Upper lobe of right lung (tissue), 1 donor: ENCODE measurements at regions not wholly inside any gene's neighbourhood (a gene's known extent, or its start where the extent isn't known, plus 50 kb on each side); places are given as distances from the start of the nearest gene placed in this dataset.
A peak's percentile ranks its signal among the peaks of the same experiment; 100 is the strongest.

Experiments
- ATAC-seq: fragments of 200-7000 bp; cut with Tn5 transposase; one replicate; pipeline ENCODE4 v1.9.1; 2020; ENCODE audit warnings: mild to moderate bottlenecking, moderate library complexity
- DNase-seq: peaks from one replicate; pipeline ENCODE4 v3.0.0-alpha.2; 2020
- H3K27ac ChIP-seq: fragments of 200-600 bp; one replicate; pipeline ENCODE4 v1.8.0; 2022
- H3K27me3 ChIP-seq: fragments of 200-600 bp; one replicate; pipeline ENCODE4 v1.8.0; 2022; ENCODE audit warnings: mild to moderate bottlenecking
- H3K36me3 ChIP-seq: fragments of 200-600 bp; one replicate; pipeline ENCODE4 v1.8.0; 2022
- H3K4me1 ChIP-seq: fragments of 200-600 bp; one replicate; pipeline ENCODE4 v1.8.0; 2022
- H3K4me3 ChIP-seq: fragments of 200-600 bp; one replicate; pipeline ENCODE4 v1.8.0; 2022; ENCODE audit warnings: mild to moderate bottlenecking
- H3K9me3 ChIP-seq: fragments of 200-600 bp; one replicate; pipeline ENCODE4 v1.8.0; 2022
- intact Hi-C: fragments of 100-400 bp; cut with DNase I; formaldehyde crosslinking; loops from one replicate; pipeline ENCODE4 v1.11.0; 2022
- TF ChIP-seq, protein P1 (sequence below): fragments of 200-600 bp; IDR thresholded peaks from one replicate; pipeline ENCODE4 v1.8.0; 2022; ENCODE audit warnings: antibody characterized with exemption
- donor health status: DM: no; HTN: yes; CAD: no; lungs with severe emphysema.

- DNase-seq (no peak), ATAC-seq (no peak)
- intact Hi-C loops = no loop called here
- no peaks in the 10 kb centered on the region for H3K27me3 ChIP-seq
- TF ChIP-seq, protein P1, sequence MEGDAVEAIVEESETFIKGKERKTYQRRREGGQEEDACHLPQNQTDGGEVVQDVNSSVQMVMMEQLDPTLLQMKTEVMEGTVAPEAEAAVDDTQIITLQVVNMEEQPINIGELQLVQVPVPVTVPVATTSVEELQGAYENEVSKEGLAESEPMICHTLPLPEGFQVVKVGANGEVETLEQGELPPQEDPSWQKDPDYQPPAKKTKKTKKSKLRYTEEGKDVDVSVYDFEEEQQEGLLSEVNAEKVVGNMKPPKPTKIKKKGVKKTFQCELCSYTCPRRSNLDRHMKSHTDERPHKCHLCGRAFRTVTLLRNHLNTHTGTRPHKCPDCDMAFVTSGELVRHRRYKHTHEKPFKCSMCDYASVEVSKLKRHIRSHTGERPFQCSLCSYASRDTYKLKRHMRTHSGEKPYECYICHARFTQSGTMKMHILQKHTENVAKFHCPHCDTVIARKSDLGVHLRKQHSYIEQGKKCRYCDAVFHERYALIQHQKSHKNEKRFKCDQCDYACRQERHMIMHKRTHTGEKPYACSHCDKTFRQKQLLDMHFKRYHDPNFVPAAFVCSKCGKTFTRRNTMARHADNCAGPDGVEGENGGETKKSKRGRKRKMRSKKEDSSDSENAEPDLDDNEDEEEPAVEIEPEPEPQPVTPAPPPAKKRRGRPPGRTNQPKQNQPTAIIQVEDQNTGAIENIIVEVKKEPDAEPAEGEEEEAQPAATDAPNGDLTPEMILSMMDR = no peak
- no peak overlapping the region for H3K27ac ChIP-seq
- no peak overlapping the region for H3K4me3 ChIP-seq
- no peaks in the 10 kb centered on the region for H3K4me1 ChIP-seq
- no peaks in the 10 kb centered on the region for H3K9me3 ChIP-seq
- no peaks in the 10 kb centered on the region for H3K36me3 ChIP-seq
Observed at GRCh38 chr2:120503793-120504571, 158.0 kb downstream of the INHBB start.

GRCh38 chr2:120504936-120505705 is 159.2 kb downstream of the INHBB start:
- H3K4me3 ChIP-seq = no peak overlapping the region
- intact Hi-C loops = no loop called here
- ATAC-seq (no peak), DNase-seq (no peak)
- no peak overlapping the region for H3K27ac ChIP-seq
- no peaks in the 10 kb centered on the region for H3K27me3 ChIP-seq
- TF ChIP-seq, protein P1 = no peak
- H3K4me1 ChIP-seq = no peaks in the 10 kb centered on the region
- no peaks in the 10 kb centered on the region for H3K36me3 ChIP-seq
- no peaks in the 10 kb centered on the region for H3K9me3 ChIP-seq

DNA sequence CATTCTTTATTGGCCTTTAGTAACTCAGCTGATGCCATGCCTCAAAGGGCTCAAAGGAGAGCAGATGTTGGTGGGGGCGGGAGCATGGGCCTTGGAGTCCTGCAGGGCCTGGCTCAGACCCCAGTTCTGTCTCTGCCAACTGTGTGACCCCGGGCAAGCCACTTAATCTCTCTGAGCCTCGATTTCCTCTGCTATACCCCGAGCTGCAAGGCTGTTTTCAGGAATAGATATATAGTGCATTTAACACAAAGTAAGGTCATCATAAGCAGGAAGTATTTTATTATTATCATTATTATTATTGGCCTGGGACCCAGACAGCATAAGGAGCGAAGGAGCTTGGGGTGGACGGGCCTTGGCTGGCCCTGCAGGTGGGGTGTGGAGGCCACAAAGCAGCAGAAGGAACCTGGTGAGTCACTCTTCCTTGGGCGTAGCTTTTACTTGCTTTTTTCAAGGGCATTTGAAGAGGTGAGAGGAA is 162.7 kb downstream of the INHBB start:
- DNase-seq (no peak), ATAC-seq (peak; percentile 3)
- Histone ChIP-seq H3K9me3 (no peaks in the 10 kb centered on the region), H3K27me3 (no peaks in the 10 kb centered on the region), H3K4me1 (no peaks in the 10 kb centered on the region), H3K27ac (no peak overlapping the region), H3K4me3 (no peak overlapping the region), H3K36me3 (no peaks in the 10 kb centered on the region)
- intact Hi-C loops = no loop called here
- TF ChIP-seq, protein P1 = no peak

- H3K36me3 ChIP-seq = no peaks in the 10 kb centered on the region
- TF ChIP-seq, protein P1 = no peak
- DNase-seq (no peak), ATAC-seq (peak; percentile 32)
- H3K27ac ChIP-seq = no peak overlapping the region
- intact Hi-C loops = no loop called here
- no peaks in the 10 kb centered on the region for H3K4me1 ChIP-seq
- H3K9me3 ChIP-seq = no peaks in the 10 kb centered on the region
- no peaks in the 10 kb centered on the region for H3K27me3 ChIP-seq
- H3K4me3 ChIP-seq = no peak overlapping the region
Observed at GRCh38 chr2:120509213-120509815, 163.4 kb downstream of the INHBB start.

- DNase-seq (no peak), ATAC-seq (no peak)
- H3K9me3 ChIP-seq = no peaks in the 10 kb centered on the region
- H3K36me3 ChIP-seq = no peaks in the 10 kb centered on the region
- no peak overlapping the region for H3K4me3 ChIP-seq
- H3K27me3 ChIP-seq = no peaks in the 10 kb centered on the region
- no peaks in the 10 kb centered on the region for H3K4me1 ChIP-seq
- TF ChIP-seq, protein P1 = no peak
- intact Hi-C loops = no loop called here
- H3K27ac ChIP-seq = no peak overlapping the region
Observed at GRCh38 chr2:120509991-120510735, 164.2 kb downstream of the INHBB start.
